ENCODE measurements at regions not wholly inside any gene's neighbourhood (a gene's known extent, or its start where the extent isn't known, plus 50 kb on each side); places are given as distances from the start of the nearest gene placed in this dataset.

DNA sequence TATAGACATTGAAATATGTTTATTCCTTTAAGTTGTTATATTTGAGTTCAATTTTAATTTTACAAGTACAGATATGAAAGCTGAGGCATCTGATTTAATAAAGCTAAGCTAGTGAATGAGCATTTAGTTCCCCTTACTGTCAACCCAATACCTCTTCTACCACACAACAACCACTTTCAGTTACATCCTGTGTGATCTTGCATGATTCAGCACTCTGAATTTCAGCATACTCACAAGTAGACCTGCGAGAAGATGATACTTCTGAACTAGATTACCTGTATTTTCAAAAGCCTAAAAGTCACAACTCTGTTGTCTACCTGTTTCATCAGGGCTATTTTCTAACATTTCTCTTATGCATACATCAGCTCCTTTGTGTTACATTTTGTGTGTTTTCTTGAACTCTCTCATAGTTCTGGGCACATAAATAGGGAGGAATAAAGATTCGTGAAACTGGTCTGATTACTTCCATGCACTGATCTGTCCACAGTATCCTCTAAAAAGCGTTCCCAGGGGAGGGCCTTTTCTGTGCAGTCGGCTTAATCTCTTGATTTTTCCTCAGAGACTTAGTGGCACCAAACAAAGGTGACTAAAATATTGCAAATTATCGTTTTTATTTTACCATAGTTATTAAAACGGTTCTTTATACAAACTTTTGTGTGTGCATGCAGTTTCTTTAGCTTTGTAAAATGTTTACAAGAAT, 2025.5 kb upstream of the NUDT12 start:
- H3K9me3 ChIP-seq (ENCODE audit: control insufficient read depth in 2 of 2, low read length in 2 of 2): no peaks in the 10 kb centered on the region
- H3K4me3 ChIP-seq (ENCODE audit: low read length in 2 of 2): no peak overlapping the region
- no peak overlapping the region for H3K27ac ChIP-seq (ENCODE audit: low read length)
- no peaks in the 10 kb centered on the region for H3K36me3 ChIP-seq (ENCODE audit: control insufficient read depth in 2 of 2, insufficient read depth in 2 of 2, low read length in 2 of 2)
- no peak overlapping the region for H3K9ac ChIP-seq (ENCODE audit: low read length in 2 of 2)
- H3K4me1 ChIP-seq (ENCODE audit: control insufficient read depth, insufficient read depth, low read length): no peaks in the 10 kb centered on the region
- H3K27me3 ChIP-seq (ENCODE audit: control insufficient read depth in 1 of 2, insufficient read depth in 2 of 2, low read length in 2 of 2): no peaks in the 10 kb centered on the region

DNA sequence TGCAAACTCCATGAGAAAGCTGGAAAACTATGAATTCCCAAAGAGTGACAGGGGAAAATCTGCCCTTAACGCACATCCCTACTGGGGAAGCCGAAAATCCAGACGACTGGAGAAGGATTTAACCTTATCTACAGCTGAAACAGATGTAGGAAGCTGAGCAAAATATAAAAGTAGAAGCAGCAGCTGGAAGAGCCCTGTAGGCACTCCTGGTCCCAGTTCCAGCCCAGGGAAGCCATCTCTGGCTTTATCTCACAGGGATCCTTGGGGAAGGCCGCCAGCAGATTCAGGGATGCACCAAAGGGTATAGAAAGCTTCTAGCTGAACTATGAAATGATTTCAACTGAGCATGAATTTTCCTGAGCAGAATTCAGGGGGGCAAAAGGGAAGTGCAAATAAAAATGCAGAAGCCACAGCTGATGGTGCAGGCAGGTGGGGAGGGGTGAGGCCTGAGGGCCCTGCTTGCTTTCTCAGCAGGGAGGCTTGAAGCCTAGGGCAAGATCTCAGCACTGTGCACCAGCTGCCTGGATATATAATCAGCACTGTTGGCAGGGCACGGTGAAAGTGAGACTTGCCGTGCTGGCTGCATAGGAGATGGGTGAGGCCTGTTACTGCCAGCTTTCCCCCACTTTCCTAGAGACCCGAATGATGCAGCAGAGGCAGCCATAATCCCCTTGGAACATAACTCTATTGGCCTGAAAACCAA, 2019.5 kb upstream of the NUDT12 start:
- H3K9me3 ChIP-seq (ENCODE audit: control insufficient read depth in 2 of 2, low read length in 2 of 2): no peaks in the 10 kb centered on the region
- no peaks in the 10 kb centered on the region for H3K4me1 ChIP-seq (ENCODE audit: control insufficient read depth, insufficient read depth, low read length)

GRCh38 chr5:105573575-105573974, 2011.0 kb upstream of the NUDT12 start:
- Histone ChIP-seq H3K9ac (ENCODE audit: low read length in 2 of 2) (no peak overlapping the region), H3K27me3 (ENCODE audit: control insufficient read depth in 1 of 2, insufficient read depth in 2 of 2, low read length in 2 of 2) (no peaks in the 10 kb centered on the region), H3K36me3 (ENCODE audit: control insufficient read depth in 2 of 2, insufficient read depth in 2 of 2, low read length in 2 of 2) (no peaks in the 10 kb centered on the region), H3K4me1 (ENCODE audit: control insufficient read depth, insufficient read depth, low read length) (no peaks in the 10 kb centered on the region), H3K27ac (ENCODE audit: low read length) (no peak overlapping the region), H3K4me3 (ENCODE audit: low read length in 2 of 2) (no peak overlapping the region), H3K9me3 (ENCODE audit: control insufficient read depth in 2 of 2, low read length in 2 of 2) (no peaks in the 10 kb centered on the region)

More for the DNA sequence above, 2019.5 kb upstream of the NUDT12 start:
- no peaks in the 10 kb centered on the region for H3K36me3 ChIP-seq (ENCODE audit: control insufficient read depth in 2 of 2, insufficient read depth in 2 of 2, low read length in 2 of 2)
- no peak overlapping the region for H3K9ac ChIP-seq (ENCODE audit: low read length in 2 of 2)
- H3K4me3 ChIP-seq (ENCODE audit: low read length in 2 of 2): no peak overlapping the region
- H3K27ac ChIP-seq (ENCODE audit: low read length): no peak overlapping the region
- H3K27me3 ChIP-seq (ENCODE audit: control insufficient read depth in 1 of 2, insufficient read depth in 2 of 2, low read length in 2 of 2): no peaks in the 10 kb centered on the region

DNA sequence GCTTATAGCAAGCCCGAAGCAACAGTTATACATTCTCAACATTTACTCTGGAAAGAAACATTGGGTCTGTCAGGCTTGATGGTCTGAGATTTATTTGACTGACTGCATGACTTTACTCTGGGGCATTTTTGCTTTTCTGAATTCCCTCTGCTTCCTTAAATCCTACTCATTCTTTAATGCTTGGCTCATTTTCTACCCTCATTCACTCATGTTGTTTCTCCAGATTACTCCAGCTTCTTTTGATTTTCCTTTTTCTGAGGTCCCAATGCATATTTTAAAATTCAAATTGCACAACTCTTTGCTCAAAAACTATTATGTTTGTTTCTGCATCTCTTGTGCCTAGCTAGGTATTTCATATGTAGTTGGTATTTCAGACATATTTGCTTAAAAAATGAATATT, 2002.9 kb upstream of the NUDT12 start:
- no peak overlapping the region for H3K9ac ChIP-seq (ENCODE audit: low read length in 2 of 2)
- H3K27me3 ChIP-seq (ENCODE audit: control insufficient read depth in 1 of 2, insufficient read depth in 2 of 2, low read length in 2 of 2): no peaks in the 10 kb centered on the region
- no peak overlapping the region for H3K4me3 ChIP-seq (ENCODE audit: low read length in 2 of 2)
- H3K4me1 ChIP-seq (ENCODE audit: control insufficient read depth, insufficient read depth, low read length): no peaks in the 10 kb centered on the region
- no peaks in the 10 kb centered on the region for H3K36me3 ChIP-seq (ENCODE audit: control insufficient read depth in 2 of 2, insufficient read depth in 2 of 2, low read length in 2 of 2)
- H3K27ac ChIP-seq (ENCODE audit: low read length): no peak overlapping the region
- H3K9me3 ChIP-seq (ENCODE audit: control insufficient read depth in 2 of 2, low read length in 2 of 2): peaks cover 0 to 7% of the 10 kb centered on the region in 2 donors

GRCh38 chr5:105563842-105564241, 2001.3 kb upstream of the NUDT12 start:
- Histone ChIP-seq H3K4me1 (ENCODE audit: control insufficient read depth, insufficient read depth, low read length) (no peaks in the 10 kb centered on the region), H3K36me3 (ENCODE audit: control insufficient read depth in 2 of 2, insufficient read depth in 2 of 2, low read length in 2 of 2) (no peaks in the 10 kb centered on the region), H3K27ac (ENCODE audit: low read length) (no peak overlapping the region), H3K9me3 (ENCODE audit: control insufficient read depth in 2 of 2, low read length in 2 of 2) (peaks cover 0 to 7% of the 10 kb centered on the region in 2 donors), H3K9ac (ENCODE audit: low read length in 2 of 2) (no peak overlapping the region), H3K4me3 (ENCODE audit: low read length in 2 of 2) (no peak overlapping the region), H3K27me3 (ENCODE audit: control insufficient read depth in 1 of 2, insufficient read depth in 2 of 2, low read length in 2 of 2) (no peaks in the 10 kb centered on the region)

DNA sequence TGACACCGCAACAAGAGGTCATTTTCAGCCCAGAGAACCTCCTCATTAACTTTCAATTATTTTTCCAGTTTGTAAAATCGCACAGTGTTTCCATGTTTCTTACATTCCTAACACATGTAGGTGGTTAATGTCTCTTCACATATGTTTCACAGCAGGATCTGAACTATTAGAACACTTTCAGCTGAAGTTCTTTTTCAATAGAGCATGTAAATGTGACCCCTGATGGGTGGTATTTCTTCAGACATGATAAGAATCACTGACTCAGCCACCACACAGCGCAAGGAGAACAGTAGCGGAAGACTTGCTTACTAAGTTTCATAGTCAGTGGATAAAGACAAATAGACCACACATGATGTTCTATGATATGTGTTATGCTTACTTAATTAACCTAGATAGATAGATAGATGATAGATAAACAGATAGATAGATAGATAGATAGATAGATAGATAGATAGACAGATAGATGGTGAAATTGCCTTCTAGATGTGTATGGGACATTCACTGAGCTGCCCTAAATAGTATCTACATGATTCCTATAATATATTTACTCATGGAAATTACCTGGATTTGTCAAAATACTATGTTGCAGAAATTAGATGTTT, 1992.1 kb upstream of the NUDT12 start:
- Histone ChIP-seq H3K27ac (ENCODE audit: low read length) (no peak overlapping the region), H3K9ac (ENCODE audit: low read length in 2 of 2) (no peak overlapping the region), H3K36me3 (ENCODE audit: control insufficient read depth in 2 of 2, insufficient read depth in 2 of 2, low read length in 2 of 2) (no peaks in the 10 kb centered on the region), H3K4me3 (ENCODE audit: low read length in 2 of 2) (no peak overlapping the region), H3K9me3 (ENCODE audit: control insufficient read depth in 2 of 2, low read length in 2 of 2) (no peaks in the 10 kb centered on the region), H3K27me3 (ENCODE audit: control insufficient read depth in 1 of 2, insufficient read depth in 2 of 2, low read length in 2 of 2) (no peaks in the 10 kb centered on the region), H3K4me1 (ENCODE audit: control insufficient read depth, insufficient read depth, low read length) (no peaks in the 10 kb centered on the region)

DNA sequence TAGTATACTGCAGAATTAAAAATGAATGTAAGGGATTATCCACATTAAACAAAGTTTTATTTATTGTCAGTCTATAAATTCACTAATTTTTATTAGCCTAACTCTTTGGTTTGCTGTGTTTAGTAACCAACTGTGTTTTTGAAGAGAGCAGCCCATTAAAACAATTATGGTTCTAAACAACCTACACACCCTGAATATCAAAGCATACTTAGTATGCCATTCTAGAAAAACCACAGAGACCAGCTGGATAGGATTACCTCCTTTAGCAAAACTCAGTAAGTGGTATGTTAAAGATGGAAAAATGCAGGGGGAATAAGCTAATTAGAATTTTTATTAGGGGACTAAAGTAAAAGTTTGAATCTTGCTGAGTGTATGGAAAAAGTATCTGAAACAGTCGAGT, 1981.7 kb upstream of the NUDT12 start:
- Histone ChIP-seq H3K36me3 (ENCODE audit: control insufficient read depth in 2 of 2, insufficient read depth in 2 of 2, low read length in 2 of 2) (no peaks in the 10 kb centered on the region), H3K9me3 (ENCODE audit: control insufficient read depth in 2 of 2, low read length in 2 of 2) (no peaks in the 10 kb centered on the region), H3K9ac (ENCODE audit: low read length in 2 of 2) (no peak overlapping the region), H3K4me1 (ENCODE audit: control insufficient read depth, insufficient read depth, low read length) (no peaks in the 10 kb centered on the region), H3K4me3 (ENCODE audit: low read length in 2 of 2) (no peak overlapping the region), H3K27ac (ENCODE audit: low read length) (no peak overlapping the region), H3K27me3 (ENCODE audit: control insufficient read depth in 1 of 2, insufficient read depth in 2 of 2, low read length in 2 of 2) (no peaks in the 10 kb centered on the region)

DNA sequence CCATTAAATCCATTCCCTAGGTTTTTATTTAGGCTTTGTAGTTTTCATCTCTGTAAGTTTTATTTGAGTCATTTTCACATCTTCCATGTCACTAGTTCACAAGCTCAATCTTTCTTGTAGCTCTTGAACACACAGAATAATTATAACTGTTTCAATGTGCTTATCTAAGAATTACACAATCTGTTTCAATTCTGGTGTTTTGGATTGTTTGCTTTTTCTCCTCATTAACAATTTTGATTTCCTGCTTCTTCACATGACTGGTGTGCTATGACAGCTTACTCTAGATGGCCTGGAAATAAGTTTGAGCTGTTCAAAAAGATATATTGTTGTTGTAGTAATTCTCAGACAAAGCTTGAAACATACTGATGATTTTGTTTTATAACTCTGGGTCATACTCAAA, 1974.1 kb upstream of the NUDT12 start:
- Histone ChIP-seq H3K27ac (ENCODE audit: low read length) (no peak overlapping the region), H3K27me3 (ENCODE audit: control insufficient read depth in 1 of 2, insufficient read depth in 2 of 2, low read length in 2 of 2) (no peaks in the 10 kb centered on the region), H3K9ac (ENCODE audit: low read length in 2 of 2) (no peak overlapping the region), H3K36me3 (ENCODE audit: control insufficient read depth in 2 of 2, insufficient read depth in 2 of 2, low read length in 2 of 2) (no peaks in the 10 kb centered on the region), H3K4me3 (ENCODE audit: low read length in 2 of 2) (no peak overlapping the region), H3K9me3 (ENCODE audit: control insufficient read depth in 2 of 2, low read length in 2 of 2) (no peaks in the 10 kb centered on the region), H3K4me1 (ENCODE audit: control insufficient read depth, insufficient read depth, low read length) (no peaks in the 10 kb centered on the region)

- H3K27me3 ChIP-seq (ENCODE audit: control insufficient read depth in 1 of 2, insufficient read depth in 2 of 2, low read length in 2 of 2): no peaks in the 10 kb centered on the region
- H3K9ac ChIP-seq (ENCODE audit: low read length in 2 of 2): no peak overlapping the region
- H3K27ac ChIP-seq (ENCODE audit: low read length): no peak overlapping the region
- H3K4me3 ChIP-seq (ENCODE audit: low read length in 2 of 2): no peak overlapping the region
- H3K9me3 ChIP-seq (ENCODE audit: control insufficient read depth in 2 of 2, low read length in 2 of 2): peaks cover 0 to 3% of the 10 kb centered on the region in 2 donors
- H3K36me3 ChIP-seq (ENCODE audit: control insufficient read depth in 2 of 2, insufficient read depth in 2 of 2, low read length in 2 of 2): no peaks in the 10 kb centered on the region
- H3K4me1 ChIP-seq (ENCODE audit: control insufficient read depth, insufficient read depth, low read length): no peaks in the 10 kb centered on the region
These were observed 1968.2 kb upstream of the NUDT12 start for GRCh38 chr5:105530716-105531261.

DNA sequence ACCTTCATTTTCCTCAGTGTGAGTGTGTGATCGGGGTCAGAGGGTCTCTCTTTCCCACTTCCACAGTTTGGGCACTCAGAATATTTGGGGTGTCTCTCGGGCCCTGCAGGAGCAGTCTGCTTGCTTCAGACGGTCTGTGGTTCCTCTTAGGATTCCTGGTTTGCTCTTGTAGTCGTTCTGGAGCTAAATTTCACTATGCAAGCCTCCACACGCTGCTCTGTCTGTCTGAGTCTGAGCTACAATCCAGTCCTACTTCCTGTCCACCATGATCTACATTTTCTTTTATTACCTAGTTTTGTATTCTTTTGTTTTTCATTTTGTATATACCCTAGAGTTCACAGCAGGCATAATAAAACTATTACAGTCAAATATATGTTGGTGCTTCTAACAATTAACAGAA, 1967.3 kb upstream of the NUDT12 start:
- Histone ChIP-seq H3K27ac (ENCODE audit: low read length) (no peak overlapping the region), H3K9me3 (ENCODE audit: control insufficient read depth in 2 of 2, low read length in 2 of 2) (peaks cover 0 to 3% of the 10 kb centered on the region in 2 donors), H3K4me1 (ENCODE audit: control insufficient read depth, insufficient read depth, low read length) (no peaks in the 10 kb centered on the region), H3K4me3 (ENCODE audit: low read length in 2 of 2) (no peak overlapping the region), H3K27me3 (ENCODE audit: control insufficient read depth in 1 of 2, insufficient read depth in 2 of 2, low read length in 2 of 2) (no peaks in the 10 kb centered on the region), H3K9ac (ENCODE audit: low read length in 2 of 2) (no peak overlapping the region), H3K36me3 (ENCODE audit: control insufficient read depth in 2 of 2, insufficient read depth in 2 of 2, low read length in 2 of 2) (no peaks in the 10 kb centered on the region)
